ENCODE measurements at regions not wholly inside any gene's neighbourhood (a gene's known extent, or its start where the extent isn't known, plus 50 kb on each side); places are given as distances from the start of the nearest gene placed in this dataset.
"Not testable (repeated sequence)": the region's sequence is repeated elsewhere in the genome, so short reads cannot be mapped to it uniquely, and the experiment has no call there.

DNA sequence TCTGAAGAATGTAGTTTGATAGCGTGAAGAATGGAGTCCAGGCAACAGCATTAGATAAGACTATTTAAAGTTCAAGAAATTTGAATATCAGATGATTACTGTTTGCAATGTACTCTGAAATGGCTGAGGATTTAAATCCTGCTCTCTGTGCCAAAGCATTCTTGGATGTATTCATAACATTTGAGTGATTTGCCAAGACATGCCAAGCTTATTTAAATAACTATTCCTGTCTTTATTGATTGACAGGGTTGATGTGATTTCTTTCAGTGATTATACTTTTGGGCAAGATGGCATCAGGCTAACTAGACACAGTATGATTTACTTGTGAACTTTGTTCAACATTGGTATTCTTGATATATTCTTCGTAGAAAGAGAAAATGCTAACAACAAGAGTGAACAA, 168.7 kb downstream of the GNAI1 start:
- intact Hi-C loops (cut with DNase I) = no loop called here
- no peak for DNase-seq (ENCODE audit: low spot score)

DNA sequence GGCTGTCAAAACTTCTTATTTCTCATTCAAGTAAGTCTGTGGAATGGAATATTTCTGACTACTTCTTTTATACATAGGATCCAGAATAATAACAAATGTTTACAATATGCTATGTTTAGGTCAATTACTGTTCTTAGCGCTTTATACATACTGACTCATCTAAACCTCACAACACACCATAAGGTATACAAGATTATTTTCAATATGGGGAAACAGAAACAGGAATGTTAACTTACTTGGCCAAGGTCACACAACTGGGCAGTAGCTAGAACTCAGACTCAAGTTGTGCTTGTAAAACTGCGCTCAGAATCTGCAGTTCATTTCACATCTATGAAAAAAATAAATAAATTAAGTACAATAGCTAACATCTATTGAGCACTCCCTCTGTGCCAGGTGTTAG, 168.0 kb downstream of the GNAI1 start:
- DNase-seq (ENCODE audit: low spot score) = no peak
- intact Hi-C loops (cut with DNase I) = no loop called here

- no peak for DNase-seq (ENCODE audit: low spot score)
- intact Hi-C loops (cut with DNase I) = no loop called here
These were observed 167.4 kb downstream of the GNAI1 start for GRCh38 chr7:80302078-80302477.

DNA sequence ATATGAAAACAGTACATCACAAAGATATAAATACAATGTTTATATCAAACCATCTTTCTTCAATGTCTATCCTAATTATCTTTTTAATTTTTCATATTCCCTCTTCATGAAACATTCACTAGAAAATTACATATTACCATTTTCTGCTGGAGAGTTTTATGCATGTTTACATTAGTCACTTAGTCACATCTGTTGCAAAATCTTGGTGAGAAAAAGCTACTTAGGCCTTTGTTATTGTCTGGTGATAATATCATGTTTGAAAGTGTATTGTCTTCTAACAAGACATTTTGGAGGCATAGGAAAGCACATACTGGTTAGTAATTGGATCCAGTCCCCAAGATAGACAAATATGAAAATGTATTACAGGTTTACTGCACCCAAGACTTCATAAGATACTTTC, 163.6 kb downstream of the GNAI1 start:
- intact Hi-C loops (cut with DNase I) = no loop called here
- DNase-seq (ENCODE audit: low spot score) = no peak

GRCh38 chr7:80294346-80294745, 159.7 kb downstream of the GNAI1 start:
- intact Hi-C loops (cut with DNase I) = no loop called here
- DNase-seq (ENCODE audit: low spot score) = no peak

DNA sequence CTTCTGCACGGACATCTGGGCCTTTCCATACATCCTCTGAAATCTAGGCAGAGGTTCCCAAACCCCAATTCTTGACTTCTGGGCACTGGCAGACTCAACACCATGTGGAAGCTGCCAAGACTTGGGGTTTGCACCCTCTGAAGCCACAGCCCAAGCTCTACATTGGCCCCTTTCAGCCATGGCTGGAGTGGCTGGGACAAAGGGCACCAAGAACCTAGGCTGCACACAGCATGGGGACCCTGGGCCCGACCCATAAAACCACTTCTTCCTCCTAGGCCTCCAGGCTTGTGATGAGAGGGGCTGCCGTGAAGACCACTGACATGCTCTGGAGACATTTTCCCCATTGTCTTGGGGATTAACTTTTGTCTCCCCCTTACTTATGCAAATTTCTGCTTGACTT, 158.0 kb downstream of the GNAI1 start:
- DNase-seq (ENCODE audit: low spot score) = peak; percentile 63
- intact Hi-C loops (cut with DNase I) = not testable (repeated sequence)

GRCh38 chr7:80288175-80289122, 153.8 kb downstream of the GNAI1 start:
- intact Hi-C loops (cut with DNase I) = loop anchor here in 1 of 2 donors (10.0 kb wide), 1 partner anchor 154 kb away; the partner anchor contains the start of gene GNAI1
- no peak for DNase-seq (ENCODE audit: low spot score)

DNA sequence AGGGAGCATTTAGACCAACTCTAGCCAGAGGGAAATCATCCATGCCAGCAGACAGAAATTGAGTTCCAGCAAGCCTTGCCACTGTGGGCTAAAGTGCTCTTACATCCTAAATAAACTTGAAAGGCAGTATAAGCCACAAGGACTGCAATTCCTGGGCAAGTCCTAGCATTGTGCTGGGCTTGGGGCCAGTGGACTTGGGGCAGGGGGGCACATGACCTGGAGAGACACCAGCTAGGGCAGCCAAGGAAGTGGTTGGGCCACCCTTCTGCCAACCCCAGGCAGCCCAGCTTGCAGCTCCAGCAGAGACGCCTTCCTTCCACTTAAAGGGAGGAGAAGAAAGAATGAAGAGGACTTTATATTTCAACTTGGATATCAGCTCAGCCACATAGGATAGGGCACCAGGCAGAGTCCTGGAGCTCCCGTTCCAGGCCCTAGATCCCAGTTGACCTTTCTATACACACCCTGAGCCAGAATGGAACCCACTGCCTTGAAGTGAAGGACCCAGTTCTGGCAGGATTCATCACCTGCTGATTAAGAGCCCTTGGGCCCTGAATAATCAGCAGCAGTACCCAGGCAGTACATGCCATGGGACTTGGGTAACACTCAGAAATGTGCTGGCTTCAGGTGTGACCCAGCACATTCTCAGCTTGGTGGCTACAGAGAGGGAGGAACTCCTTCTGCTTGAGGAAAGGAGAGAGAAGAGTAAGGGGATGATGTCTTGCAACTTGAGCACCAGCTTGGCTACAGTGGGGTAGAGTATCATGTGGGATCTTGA, 153.0 kb downstream of the GNAI1 start:
- intact Hi-C loops (cut with DNase I) = loop anchor here in 1 of 2 donors (10.0 kb wide), 1 partner anchor 153 kb away; the partner anchor contains the start of gene GNAI1
- DNase-seq (ENCODE audit: low spot score) = no peak

DNA sequence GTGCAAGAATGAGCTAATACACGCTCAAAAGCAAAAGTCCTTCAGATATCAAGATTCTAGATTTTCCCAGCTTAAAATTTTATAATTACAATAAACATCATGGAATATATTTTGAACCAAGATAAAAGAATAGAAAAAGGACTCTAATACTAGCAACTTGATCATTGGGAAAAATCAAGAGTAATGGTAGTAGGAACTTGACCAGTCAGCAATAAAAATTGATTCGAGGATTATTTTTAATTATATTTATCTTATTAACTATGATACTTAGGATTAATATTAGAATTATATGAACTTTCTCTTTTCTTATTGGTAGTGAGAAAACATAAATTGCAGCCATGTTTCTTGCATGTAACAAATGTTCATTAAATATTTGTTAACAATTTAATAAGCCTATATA, 152.0 kb downstream of the GNAI1 start:
- intact Hi-C loops (cut with DNase I) = loop anchor here in 1 of 2 donors (10.0 kb wide), 1 partner anchor 152 kb away; the partner anchor contains the start of gene GNAI1
- DNase-seq (ENCODE audit: low spot score) = no peak

GRCh38 chr7:80284855-80285254, 150.2 kb downstream of the GNAI1 start:
- DNase-seq (ENCODE audit: low spot score) = no peak
- intact Hi-C loops (cut with DNase I) = loop anchor here in 1 of 2 donors (10.0 kb wide), 1 partner anchor 150 kb away; the partner anchor contains the start of gene GNAI1

DNA sequence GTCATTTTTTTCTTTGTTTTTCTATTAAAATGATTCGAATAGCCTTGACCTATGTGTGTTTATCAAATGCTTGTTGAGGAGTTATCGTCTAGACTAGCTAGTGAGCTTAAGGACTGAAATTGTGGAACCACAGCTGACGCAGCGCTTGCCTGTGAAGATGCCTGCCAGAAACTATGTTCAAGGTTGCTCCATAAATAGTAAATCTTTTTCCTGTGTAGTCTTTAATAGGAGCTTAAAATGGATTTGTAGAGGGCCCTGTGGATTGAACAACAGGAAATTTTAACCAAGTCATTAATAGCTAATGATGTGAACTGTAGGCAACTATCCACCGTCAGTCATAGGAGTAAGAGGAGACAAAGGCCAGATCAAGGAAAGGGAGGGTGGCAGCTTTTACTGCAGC, 145.1 kb downstream of the GNAI1 start:
- DNase-seq (ENCODE audit: low spot score) = no peak
- intact Hi-C loops (cut with DNase I) = loop anchor here in 1 of 2 donors (10.0 kb wide), 1 partner anchor 145 kb away; the partner anchor contains the start of gene GNAI1

DNA sequence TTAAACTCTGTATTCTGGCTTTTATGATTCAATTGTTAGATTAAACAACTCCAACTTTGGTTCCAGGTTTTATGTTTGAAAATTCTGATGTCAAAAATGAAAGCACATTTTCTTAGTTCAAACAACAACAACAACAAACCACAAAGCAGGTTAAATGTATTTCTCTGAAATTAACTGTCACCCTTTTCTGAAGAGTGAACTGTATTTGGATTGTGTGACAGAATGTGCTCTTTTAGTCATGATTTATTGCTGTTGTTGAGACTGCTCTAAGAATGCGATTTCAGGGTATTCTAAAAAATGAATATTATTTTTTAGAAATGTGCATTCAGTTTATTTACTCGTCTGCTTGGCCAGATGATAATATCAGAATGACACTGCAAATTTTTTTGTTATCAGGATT, 144.1 kb downstream of the GNAI1 start:
- DNase-seq (ENCODE audit: low spot score) = no peak
- intact Hi-C loops (cut with DNase I) = no loop called here

GRCh38 chr7:80277434-80278427, 143.1 kb downstream of the GNAI1 start:
- no peak for DNase-seq (ENCODE audit: low spot score)
- intact Hi-C loops (cut with DNase I) = no loop called here

Measured in posterior vena cava (tissue), 2 donors.